HG03064 (cell line): ENCODE measurements at regions not wholly inside any gene's neighbourhood (a gene's known extent, or its start where the extent isn't known, plus 50 kb on each side); places are given as distances from the start of the nearest gene placed in this dataset.

ENCODE experiments used
- ATAC-seq: cut with Tn5 transposase; IDR thresholded peaks from one replicate; pipeline ENCODE4 v1.9.1; 2021; ENCODE audit warnings: low read depth; ENCODE audit not compliant: unreplicated experiment

DNA sequence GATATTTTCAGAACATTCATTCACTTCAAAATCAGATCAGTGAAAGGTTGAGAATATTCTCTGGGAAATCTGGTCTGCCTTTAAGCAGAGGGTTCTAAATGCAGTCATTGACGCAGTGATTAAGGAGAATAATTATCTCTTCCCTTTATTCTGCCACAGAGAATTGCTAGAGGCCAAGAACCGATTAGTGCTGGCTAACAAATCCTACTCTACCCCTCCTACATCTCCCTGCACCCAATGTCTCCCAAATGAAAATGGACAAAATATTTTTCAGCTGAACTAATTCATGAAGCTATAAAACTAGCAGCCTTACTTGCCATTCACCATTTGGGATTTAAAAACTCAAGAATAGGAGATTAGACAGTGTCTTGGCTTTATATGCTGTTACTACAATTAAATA lies 185.5 kb upstream of the SOX9 start:
- ATAC-seq: no peak

DNA sequence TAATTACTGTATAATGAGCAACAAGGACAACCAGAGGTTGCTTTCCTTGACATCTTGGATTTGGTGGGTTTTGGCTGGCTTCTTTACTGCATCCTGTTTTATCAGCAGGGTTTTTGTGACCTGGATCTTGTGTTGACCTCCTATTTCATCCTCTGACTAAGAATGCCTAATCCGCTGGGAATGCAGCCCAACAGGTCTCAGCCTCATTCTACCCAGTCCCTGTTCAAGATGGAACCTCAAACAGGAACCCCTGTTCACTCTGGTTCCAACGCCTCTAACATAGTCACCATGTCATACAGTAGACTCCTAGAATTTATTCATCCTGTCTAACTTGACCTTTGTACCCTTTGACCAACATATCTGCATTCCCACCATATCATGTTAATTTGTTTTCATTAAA lies 183.8 kb upstream of the SOX9 start:
- no peak for ATAC-seq

DNA sequence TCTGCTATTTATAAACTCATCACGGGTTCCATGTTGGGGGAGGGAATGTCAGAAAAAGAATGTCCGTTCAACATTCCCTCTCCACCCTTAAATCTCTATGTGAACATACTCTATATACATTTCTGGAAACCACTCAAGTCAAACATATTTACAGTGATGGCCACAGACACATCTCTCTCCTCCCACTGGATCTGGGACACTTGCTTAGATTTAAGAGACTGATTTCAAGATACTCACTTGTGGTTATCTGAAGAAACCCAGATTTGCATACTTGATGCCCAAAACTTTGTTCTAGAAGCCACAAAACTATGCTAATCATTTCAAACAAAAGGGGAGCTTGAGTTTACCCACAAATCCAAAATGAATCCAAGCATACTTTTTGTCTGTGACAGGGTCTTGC lies 182.9 kb upstream of the SOX9 start:
- ATAC-seq: no peak

DNA sequence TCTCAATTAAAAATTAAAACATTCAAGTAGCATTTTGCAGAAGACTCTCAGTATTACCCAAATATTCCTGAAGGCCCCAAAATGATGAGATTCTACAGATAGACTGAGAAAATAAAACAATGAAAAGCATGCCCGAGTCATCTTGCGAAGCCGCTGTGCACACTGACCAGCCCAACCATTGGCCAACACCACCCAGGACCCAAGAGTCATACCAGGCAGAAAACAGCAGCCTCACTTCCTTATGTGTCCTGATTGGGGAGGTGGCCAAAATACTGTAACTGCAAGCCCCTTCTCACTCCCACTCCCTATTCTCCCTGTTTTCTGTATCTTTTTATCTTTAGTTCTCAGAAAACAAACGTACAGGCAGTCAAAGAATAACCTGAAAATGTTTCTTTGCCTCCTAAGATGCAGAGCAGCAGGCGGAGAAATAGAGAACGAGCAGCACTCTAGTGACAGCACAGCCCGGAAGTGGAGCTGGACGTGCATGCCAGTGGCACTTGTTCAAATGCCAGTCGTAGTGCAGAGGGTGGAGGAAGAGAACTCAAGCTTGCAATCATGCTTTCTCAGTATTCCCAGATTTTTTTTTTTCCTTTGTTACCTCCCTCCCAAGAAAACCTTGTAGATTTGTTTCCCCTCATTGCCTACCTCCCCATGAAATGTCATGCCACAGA lies 182.3 kb upstream of the SOX9 start:
- ATAC-seq: no peak

DNA sequence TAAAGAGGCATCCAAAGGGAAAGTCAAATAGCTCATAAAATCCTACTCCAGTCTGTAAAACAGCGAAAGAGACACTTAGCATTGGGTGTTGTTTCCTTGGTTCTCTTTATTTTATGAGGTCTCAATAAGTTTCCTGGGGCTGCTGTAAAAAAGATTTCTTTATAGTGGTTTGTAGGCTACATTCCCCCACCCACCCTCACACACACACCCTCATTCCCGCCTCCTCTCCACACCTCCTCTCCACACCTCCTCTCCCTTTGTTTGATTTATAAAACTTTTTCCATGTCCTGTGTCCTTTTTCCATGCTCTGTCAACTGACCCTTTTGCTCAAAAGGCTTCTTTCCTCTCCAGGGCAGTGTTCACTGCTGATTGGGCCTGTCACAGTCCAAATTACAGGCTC lies 178.9 kb upstream of the SOX9 start:
- ATAC-seq: no peak

DNA sequence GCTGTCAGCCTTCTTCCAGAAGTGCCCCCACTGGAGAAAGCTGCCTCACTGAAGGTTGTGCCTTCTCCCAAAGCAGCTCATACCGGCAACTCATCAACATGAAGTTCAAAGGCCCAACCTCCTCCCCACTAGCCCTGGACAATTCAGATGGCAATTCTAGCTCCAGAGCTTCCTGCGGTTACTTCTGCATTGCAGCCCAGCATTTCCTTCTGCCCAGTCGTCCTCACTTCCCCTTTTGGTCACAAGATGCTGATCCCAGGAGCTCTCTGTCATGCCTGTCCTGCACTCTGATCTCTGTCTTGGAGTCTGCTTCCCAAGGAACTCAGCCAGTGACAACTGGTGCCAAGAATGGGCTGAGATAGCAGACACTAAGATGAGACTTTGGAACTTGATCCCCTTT lies 178.2 kb upstream of the SOX9 start:
- ATAC-seq: no peak

DNA sequence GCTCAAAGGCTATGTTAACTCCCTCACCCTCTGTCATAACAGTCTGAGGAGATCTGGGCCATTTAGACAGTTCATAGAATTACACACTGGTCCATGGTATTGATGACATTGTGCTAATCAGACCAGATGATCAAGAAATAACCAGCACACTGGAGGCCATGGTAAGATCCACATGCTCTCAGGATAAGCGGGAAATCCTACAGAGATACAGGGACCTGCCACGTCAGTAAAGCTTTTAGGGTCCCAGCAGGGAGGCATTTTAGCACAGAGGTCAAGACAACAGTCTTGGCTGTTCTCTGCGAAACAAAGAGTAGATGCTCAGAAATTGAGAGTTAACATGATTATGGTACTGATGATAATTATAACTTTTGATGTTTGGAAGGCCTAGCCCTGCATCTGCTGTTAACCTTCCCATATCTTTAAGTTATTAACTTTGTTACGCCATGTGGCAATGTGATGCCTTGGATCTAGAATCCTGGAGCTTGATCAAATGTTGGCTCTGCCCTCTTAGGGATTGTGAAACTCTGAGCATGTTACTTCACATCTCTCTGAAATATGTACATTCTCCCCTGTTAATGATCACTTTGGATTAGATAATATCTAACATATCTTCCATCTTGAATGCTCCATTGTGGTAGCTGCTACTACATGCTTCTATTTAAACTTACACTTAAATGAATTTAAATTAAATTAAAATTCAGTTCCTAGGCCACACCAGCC lies 172.0 kb upstream of the SOX9 start:
- no peak for ATAC-seq

DNA sequence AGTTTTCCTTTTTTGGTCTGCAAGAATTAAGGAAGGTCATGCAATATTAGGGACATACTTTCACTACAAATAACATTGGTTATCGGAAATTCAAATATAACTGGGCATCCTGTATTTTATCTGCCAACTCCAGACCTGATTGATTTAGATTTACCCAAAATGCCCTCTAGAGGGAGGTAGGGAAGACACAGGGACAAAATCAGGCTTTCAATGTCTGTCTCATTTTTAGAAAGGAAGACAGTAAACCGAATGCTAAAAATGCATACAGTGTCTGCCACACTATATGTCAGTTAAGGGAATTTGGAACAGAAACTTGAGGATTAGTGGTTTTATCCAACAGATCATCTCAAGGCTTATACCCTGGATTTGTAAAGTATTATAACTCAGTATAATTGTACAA lies 161.7 kb upstream of the SOX9 start:
- ATAC-seq: no peak

DNA sequence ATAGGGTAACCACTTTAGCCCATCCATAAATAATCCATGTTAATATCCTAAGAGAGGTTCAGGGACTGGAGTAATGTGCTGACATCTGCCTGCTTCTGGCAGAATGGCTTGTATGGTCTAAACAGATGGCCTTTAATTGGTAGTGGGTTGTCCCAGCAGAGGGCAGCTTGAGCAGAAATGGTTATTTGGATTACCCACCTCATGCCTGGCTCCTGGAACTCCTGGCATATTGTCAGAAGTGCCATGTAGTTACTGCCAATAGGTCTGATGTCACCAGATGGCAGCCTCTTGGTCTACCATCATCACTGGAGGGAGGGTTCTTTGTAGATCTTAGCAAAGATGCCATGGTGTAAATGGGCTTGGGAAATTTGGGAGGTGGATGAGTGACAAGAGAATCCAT lies 157.5 kb upstream of the SOX9 start:
- no peak for ATAC-seq

DNA sequence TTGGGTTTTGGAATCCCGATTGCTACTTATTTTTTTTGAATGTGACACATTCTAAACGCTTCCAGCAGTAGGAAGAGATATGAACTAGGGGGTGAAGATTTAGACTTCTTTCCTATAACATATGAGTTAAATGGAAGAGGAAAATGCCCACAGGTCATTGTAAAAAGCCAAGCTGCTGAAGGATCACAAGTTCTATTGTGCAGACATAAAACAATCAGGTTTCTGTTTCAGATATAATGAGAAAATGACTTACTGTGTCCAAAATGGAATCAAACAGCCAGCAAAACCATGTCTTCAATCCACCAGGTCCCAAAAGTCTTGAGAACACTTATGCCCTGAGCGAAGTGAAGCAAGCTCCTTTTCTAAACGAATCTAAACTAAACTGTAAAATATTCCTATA lies 157.0 kb upstream of the SOX9 start:
- no peak for ATAC-seq

DNA sequence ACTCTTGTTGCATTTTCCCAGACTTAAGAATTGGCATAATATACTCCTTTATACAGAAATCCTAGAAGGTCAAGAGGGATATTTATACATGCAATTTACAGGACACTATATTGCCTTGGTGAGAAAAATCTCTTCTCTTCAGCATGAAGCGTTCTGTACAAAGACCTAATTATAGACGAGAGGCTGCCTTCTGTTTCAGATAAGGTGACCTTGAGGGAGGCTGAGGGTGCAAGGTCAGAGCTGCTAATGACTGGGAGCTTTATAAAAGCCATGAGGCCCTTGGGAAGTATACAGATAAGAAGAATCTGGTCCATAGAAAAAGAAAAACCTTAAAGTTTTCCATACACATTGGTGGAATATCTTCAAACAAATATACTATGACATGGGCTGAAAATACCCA lies 156.3 kb upstream of the SOX9 start:
- ATAC-seq: no peak

DNA sequence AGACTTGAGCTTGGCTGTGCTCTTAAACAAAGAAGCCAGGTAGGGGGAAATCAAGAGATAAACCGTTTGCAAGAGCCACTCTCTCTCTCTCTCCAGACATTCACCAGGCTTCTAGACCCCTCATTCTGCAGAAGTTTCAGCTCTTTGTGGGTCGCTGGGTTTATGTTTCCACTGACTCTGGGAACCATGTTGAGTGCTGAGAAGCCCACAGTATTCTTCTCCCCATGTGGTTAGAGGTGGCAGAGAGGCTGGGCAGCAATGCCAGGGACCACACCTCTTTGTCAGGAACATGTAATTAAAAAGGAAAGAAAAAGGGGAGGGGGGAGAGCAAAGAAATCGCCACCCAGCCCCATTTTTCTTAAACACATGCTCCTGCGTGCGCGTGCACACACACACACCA lies 154.8 kb upstream of the SOX9 start:
- no peak for ATAC-seq

DNA sequence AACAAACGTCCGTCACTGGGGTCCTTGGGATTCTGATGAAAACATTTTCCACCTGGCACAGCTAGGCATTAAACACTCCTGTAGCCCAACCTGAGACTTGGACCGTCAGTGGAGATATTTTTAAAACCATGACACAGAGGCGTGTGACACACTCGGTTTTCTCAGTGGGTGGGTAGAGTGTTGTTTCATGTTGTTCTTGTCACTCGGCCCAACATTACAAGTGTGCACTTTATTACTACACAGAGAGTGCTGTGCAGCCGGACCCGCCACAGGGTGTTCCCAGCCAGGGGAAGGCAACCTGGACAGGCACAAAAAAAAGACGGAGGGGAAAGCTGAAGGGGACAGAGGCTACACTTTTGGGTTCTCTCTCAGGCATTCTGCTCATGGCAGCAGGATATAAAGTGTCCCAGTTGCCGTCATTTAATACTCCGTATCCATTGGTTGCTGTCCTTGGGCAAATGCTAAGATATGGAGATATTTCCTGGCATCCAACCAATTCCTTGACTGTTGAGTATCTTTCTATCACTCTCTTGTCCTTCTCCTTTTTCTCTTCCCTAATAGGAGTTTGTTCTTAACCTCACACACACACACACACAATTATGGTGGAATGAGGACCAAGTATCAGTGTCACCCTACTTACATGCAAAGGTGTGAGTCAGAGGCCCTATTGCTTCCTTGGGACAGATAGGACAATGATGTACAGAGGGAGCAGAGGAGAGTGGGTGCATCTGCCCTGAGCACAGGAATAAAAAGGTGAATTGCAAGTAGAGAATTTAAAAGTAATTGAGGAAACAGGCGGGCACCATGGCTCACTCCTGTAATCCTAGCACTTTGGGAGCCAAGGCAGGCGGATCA lies 154.1 kb upstream of the SOX9 start:
- no peak for ATAC-seq

DNA sequence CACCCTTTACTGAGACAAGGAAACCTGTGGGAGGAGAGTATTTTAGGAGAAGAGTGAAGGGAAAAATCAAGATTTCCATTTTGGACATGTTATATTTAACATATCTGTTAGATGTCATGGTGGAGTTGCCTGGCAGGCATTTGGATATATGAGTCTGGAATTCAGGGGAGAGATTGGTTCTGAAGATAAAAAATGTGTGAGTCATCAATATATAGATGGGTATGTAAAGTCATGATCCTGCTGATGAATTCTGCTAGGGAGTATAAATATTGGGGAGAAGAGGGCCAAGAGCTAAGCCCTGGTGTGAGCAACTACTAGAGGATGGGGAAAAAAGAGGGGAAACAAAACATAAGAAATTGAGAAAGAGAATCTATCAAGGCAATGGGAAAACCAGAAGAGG lies 151.3 kb upstream of the SOX9 start:
- no peak for ATAC-seq

DNA sequence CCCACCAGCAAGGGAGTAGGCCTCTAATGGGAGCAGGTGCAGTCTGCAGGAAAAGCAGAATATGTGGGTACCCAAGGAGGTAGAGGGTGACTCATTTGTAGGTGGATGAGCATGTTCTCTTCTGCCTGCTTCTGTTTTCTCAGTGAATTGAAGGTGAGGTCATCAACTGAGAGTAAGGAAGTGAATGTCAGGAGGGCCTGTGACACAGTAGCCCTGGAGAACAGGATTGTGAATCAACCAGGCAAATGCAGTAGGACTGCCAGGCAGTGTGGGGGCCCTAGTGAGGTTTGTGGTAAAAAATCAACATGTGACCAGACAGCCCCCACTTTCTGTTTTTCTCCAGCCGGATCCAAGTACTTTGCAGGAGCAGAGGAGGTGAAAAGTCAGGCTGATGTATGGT lies 150.5 kb upstream of the SOX9 start:
- no peak for ATAC-seq

DNA sequence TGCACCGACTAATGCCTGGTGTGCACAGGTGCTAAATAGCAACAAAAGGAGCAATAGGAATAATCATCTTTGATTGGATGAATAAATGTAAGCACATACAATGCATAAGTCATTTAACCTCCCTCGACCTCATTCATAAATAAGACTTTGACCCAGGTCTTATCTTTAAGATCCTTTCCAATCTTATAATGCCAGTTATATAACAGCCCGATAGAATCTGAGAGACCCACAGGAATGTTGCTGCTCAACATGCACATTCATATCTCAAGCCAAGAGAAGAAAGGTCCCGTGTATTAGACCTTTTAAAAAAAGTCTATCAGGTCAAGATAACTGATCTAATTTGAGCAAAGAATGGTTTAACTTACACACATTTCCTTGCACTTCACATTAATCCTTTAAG lies 146.8 kb upstream of the SOX9 start:
- ATAC-seq: no peak

DNA sequence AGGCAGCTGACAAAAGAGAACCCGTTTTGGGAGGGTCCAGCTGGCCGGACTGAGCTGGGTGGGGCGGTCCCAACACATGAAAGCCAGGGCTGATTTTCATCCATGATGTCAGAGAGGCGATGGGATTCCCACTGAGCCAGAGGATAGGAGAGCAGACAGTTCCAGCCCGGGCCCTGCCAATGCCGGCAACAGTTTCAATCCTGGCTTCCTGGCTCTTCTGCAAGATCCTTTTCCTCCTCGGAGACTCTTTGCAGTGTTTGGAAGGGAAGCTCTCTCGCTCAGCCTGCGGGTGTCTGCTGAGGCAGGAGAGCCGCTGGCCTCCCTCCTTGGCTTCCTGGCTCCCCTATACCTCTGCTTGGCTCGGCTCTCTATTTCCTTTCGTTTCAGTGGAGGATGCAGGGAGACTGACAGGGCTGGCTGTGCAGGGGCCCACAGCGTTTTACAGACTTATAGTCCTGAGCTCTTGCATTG lies 145.5 kb upstream of the SOX9 start:
- ATAC-seq: no peak

DNA sequence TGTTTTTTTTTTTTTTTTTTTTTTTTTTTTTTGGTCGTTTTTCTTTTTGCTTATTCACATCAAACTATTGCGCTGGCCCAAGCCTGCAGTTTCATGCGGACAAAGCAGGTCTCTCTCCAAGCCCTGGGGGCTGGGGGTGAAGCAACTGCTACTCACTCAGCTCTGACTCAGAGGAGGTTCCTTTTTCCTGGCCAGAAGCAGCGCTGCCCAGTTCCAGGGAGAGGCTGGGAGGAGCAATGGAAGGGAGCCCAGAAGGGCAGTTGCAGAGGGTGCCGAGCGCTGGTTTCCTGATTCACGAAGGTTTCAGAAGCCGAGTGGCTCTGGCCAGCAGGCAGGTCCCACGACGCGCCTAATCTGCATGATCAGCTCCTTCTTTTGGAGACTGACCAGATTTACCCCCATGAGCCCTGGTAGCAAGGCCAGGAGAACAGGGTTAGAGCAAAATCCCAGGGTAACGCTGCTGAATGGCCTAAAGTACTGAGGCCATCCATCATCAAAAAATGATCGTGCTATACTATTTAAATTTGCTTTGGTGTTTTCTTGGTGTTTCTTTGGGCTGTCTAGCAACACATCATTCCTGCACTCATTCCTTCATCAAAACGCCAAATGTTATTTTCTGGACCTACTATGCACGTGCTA lies 144.7 kb upstream of the SOX9 start:
- no peak for ATAC-seq

DNA sequence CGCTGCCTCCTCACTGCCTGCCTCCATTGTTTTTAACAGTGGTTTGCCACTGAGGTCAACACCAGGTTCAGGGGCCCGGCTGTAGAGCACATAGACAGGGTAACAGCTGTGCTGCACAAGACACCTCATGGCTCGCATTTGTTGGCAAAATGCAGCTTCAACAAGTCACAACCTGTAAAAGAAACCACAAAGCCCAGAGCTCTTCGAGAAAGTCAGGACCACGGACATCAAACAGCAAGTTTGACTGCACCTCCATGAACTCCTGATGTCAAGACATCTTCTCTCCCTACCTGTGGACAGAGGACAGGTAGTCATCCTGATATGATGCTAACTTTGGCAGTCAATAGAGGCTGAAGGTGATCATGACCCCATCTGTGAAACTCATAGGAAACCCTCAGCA lies 142.4 kb upstream of the SOX9 start:
- no peak for ATAC-seq

DNA sequence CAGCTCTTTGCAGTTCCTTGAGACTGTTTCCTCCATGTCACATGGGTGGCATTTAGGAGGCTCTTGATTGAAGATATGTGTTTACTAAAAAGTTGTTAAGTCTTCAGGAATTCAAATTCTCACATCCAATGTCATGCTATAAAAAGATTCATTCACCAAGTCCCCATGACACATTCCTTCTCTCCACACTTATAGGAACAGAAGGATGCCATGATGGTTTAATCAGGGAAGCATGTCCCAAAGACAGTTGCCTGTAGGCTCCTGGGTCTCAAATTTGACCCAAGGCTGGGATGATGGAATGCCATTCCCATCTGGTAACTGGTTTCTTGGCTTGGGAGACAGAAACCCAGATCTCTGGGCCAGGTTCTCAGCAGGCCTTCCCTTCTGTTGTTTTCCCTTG lies 140.6 kb upstream of the SOX9 start:
- ATAC-seq: no peak

DNA sequence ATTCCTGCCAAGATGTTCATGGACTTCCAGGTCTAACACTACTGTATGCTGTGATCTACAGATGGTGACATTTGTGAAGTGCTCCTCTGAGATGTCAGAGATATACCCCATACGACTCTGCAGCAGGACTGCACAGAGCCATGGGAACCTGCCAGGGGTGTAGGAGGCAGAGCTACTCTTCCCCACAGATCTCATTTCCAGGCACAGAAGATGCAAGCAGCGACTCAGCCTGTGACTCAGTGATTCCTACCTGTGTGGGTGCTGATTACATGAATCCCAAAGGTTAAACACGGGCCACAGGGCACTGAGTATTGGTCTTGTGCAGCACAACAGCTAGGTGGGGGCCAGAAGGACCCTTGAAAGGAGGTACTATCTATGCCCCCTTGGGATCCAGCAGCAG lies 137.0 kb upstream of the SOX9 start:
- ATAC-seq: no peak
